ENCODE measurements at regions not wholly inside any gene's neighbourhood (a gene's known extent, or its start where the extent isn't known, plus 50 kb on each side); places are given as distances from the start of the nearest gene placed in this dataset.

DNA sequence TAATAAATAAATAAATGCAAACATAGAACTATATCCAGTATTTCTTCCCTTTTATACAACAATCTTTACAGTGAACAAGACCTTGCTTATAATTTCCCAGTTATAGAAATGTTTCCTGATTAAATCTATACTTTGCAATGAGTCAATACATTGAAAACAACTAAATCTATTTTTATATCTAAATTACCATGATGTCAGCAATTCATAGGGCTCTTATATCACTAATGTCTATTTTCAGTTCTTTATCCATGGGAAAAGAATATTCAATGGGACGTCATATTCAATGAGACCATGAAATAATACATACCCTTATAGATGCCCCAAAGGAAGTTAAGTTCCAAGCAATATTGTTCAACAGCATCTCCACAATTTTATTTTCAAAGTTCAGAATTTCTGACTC is 359.9 kb downstream of the CASP12 start:
- TF ChIP-seq TAF1 (IDR thresholded peaks at IDR 0.05; ENCODE audit: low read depth, low read length) (no peak), POLR2AphosphoS5 (IDR thresholded peaks at IDR 0.05; ENCODE audit: low read depth, low read length) (no peak), POLR2A (IDR thresholded peaks at IDR 0.05; ENCODE audit: low read depth, low read length) (no peak), POU2F2 (IDR thresholded peaks at IDR 0.05; ENCODE audit: low read depth, low read length) (no peak)

Data from GM12891 (cell line).